ENCODE measurements at regions not wholly inside any gene's neighbourhood (a gene's known extent, or its start where the extent isn't known, plus 50 kb on each side); places are given as distances from the start of the nearest gene placed in this dataset.

DNA sequence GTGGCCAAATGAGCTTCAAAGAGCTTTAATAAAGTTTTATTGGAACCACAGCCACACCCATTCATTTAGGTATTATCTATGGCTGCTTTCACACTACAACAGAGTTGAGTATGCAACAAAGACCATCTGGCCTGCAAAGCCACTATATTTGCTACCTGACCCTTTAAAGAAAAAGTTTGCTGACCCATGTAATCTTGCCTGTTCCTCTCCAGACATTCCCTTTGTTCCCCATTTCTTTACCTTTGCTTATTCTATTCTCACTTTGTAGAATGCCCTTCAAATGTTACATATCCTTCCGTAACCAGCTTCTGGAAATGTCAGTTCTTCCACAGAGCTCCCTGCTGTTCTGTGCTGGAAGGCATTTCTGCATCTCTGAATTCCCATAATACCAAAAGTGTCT, 320.2 kb downstream of the TLE1 start (continued):
- TF ChIP-seq GTF2F1 (IDR thresholded peaks at IDR 0.05; ENCODE audit: borderline replicate concordance, low read depth, low read length), result no peak
